Thyroid gland (tissue), 4 donors: ENCODE measurements at regions not wholly inside any gene's neighbourhood (a gene's known extent, or its start where the extent isn't known, plus 50 kb on each side); places are given as distances from the start of the nearest gene placed in this dataset.

Experiments used
- POLR2A ChIP-seq, 2 donors: fragments of 450-650 bp; IDR thresholded peaks; one replicate each; pipeline ENCODE4 v1.6.1; 2017; ENCODE audit warnings: antibody characterized with exemption in 2 of 2, mild to moderate bottlenecking in 2 of 2, moderate library complexity in 1 of 2
- TF ChIP-seq, protein P1 (sequence below), 6 experiments: fragments of 200-600 bp in 3 of 6; fragments of 450-650 bp in 3 of 6; sonication (generic) in 3 of 6; IDR thresholded peaks; one replicate each; pipeline ENCODE4 v1.5.1; 2016 to 2019; ENCODE audit warnings: antibody characterized with exemption in 6 of 6, mild to moderate bottlenecking in 2 of 6, inconsistent platforms in 1 of 6, moderate library complexity in 1 of 6

DNA sequence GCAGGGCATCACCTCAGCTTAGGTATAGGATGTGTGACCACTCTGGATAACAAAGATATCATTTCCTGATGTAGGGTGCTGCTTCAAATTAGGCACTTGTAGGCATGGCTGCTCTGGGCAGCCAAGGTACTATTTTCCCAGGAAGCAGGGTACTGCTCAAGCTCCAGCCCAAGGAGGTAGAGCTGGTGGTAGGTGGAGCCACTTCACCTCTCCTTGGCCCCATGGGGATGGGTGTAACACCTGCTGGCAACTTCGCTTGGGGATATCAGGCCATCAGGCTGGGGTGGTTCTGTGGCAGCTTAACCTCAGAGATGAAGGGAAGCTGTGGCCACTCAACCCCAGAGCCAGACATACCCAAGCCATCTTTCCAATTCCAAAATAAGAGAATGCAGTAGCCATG is 147.1 kb upstream of the IGF1R start:
- TF ChIP-seq, protein P1, sequence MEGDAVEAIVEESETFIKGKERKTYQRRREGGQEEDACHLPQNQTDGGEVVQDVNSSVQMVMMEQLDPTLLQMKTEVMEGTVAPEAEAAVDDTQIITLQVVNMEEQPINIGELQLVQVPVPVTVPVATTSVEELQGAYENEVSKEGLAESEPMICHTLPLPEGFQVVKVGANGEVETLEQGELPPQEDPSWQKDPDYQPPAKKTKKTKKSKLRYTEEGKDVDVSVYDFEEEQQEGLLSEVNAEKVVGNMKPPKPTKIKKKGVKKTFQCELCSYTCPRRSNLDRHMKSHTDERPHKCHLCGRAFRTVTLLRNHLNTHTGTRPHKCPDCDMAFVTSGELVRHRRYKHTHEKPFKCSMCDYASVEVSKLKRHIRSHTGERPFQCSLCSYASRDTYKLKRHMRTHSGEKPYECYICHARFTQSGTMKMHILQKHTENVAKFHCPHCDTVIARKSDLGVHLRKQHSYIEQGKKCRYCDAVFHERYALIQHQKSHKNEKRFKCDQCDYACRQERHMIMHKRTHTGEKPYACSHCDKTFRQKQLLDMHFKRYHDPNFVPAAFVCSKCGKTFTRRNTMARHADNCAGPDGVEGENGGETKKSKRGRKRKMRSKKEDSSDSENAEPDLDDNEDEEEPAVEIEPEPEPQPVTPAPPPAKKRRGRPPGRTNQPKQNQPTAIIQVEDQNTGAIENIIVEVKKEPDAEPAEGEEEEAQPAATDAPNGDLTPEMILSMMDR (IDR thresholded peaks at IDR 0.05): no peak
- no peak for TF ChIP-seq POLR2A (IDR thresholded peaks at IDR 0.05)
